ENCODE measurements at regions not wholly inside any gene's neighbourhood (a gene's known extent, or its start where the extent isn't known, plus 50 kb on each side); places are given as distances from the start of the nearest gene placed in this dataset.

GRCh38 chr4:14362385-14362784 is 639.9 kb upstream of the CPEB2 start:
- Mint-ChIP-seq H3K9me3 (ENCODE audit: unreplicated experiment) (no peaks in the 10 kb centered on the region), H3K4me1 (ENCODE audit: low read depth, unreplicated experiment) (no peaks in the 10 kb centered on the region), H3K36me3 (ENCODE audit: unreplicated experiment) (peaks cover 4% of the 10 kb centered on the region), H3K4me3 (ENCODE audit: unreplicated experiment) (no peak overlapping the region), H3K27ac (ENCODE audit: unreplicated experiment) (no peak overlapping the region), H3K27me3 (ENCODE audit: unreplicated experiment) (no peaks in the 10 kb centered on the region)
- no peak for DNase-seq
- TF ChIP-seq, protein P1, sequence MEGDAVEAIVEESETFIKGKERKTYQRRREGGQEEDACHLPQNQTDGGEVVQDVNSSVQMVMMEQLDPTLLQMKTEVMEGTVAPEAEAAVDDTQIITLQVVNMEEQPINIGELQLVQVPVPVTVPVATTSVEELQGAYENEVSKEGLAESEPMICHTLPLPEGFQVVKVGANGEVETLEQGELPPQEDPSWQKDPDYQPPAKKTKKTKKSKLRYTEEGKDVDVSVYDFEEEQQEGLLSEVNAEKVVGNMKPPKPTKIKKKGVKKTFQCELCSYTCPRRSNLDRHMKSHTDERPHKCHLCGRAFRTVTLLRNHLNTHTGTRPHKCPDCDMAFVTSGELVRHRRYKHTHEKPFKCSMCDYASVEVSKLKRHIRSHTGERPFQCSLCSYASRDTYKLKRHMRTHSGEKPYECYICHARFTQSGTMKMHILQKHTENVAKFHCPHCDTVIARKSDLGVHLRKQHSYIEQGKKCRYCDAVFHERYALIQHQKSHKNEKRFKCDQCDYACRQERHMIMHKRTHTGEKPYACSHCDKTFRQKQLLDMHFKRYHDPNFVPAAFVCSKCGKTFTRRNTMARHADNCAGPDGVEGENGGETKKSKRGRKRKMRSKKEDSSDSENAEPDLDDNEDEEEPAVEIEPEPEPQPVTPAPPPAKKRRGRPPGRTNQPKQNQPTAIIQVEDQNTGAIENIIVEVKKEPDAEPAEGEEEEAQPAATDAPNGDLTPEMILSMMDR (IDR thresholded peaks at IDR 0.05; ENCODE audit: partially characterized antibody, unreplicated experiment) = no peak

GRCh38 chr4:14364953-14365536 is 637.2 kb upstream of the CPEB2 start:
- Mint-ChIP-seq H3K9me3 (ENCODE audit: unreplicated experiment) (no peaks in the 10 kb centered on the region), H3K27me3 (ENCODE audit: unreplicated experiment) (no peaks in the 10 kb centered on the region), H3K27ac (ENCODE audit: unreplicated experiment) (no peak overlapping the region), H3K4me3 (ENCODE audit: unreplicated experiment) (no peak overlapping the region), H3K36me3 (ENCODE audit: unreplicated experiment) (no peaks in the 10 kb centered on the region), H3K4me1 (ENCODE audit: low read depth, unreplicated experiment) (no peaks in the 10 kb centered on the region)
- no peak for DNase-seq
- TF ChIP-seq, protein P1 (IDR thresholded peaks at IDR 0.05; ENCODE audit: partially characterized antibody, unreplicated experiment) = no peak

GRCh38 chr4:14368391-14368790 is 633.9 kb upstream of the CPEB2 start:
- TF ChIP-seq, protein P1 (IDR thresholded peaks at IDR 0.05; ENCODE audit: partially characterized antibody, unreplicated experiment) = no peak
- H3K27me3 Mint-ChIP-seq (ENCODE audit: unreplicated experiment) = no peaks in the 10 kb centered on the region
- H3K4me1 Mint-ChIP-seq (ENCODE audit: low read depth, unreplicated experiment) = no peaks in the 10 kb centered on the region
- no peaks in the 10 kb centered on the region for H3K9me3 Mint-ChIP-seq (ENCODE audit: unreplicated experiment)
- no peak overlapping the region for H3K27ac Mint-ChIP-seq (ENCODE audit: unreplicated experiment)
- H3K36me3 Mint-ChIP-seq (ENCODE audit: unreplicated experiment) = no peaks in the 10 kb centered on the region
- no peak for DNase-seq
- no peak overlapping the region for H3K4me3 Mint-ChIP-seq (ENCODE audit: unreplicated experiment)

GRCh38 chr4:14371131-14371530 is 631.1 kb upstream of the CPEB2 start:
- TF ChIP-seq, protein P1 (IDR thresholded peaks at IDR 0.05; ENCODE audit: partially characterized antibody, unreplicated experiment) = no peak
- no peaks in the 10 kb centered on the region for H3K9me3 Mint-ChIP-seq (ENCODE audit: unreplicated experiment)
- no peak overlapping the region for H3K27ac Mint-ChIP-seq (ENCODE audit: unreplicated experiment)
- no peak for DNase-seq
- no peaks in the 10 kb centered on the region for H3K27me3 Mint-ChIP-seq (ENCODE audit: unreplicated experiment)
- no peaks in the 10 kb centered on the region for H3K4me1 Mint-ChIP-seq (ENCODE audit: low read depth, unreplicated experiment)
- no peak overlapping the region for H3K4me3 Mint-ChIP-seq (ENCODE audit: unreplicated experiment)
- H3K36me3 Mint-ChIP-seq (ENCODE audit: unreplicated experiment) = no peaks in the 10 kb centered on the region

DNA sequence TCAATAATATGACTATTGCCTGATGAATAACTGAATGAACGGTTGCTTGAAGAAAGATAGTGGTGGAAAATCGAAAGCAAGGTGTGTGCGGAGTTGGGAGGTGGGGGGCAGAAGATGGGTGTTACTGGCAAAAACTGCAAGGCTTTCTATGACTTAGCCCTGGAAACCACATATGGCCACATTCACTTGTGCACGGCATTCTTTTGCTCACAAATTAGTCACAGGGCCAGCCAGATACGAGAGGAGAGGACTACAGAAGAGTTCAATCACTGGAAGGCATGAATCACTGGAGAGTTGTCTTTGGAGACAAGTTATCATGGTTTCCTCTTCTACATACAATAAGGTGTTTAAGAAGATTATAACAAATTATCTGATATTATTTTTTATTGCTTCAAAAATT is 626.5 kb upstream of the CPEB2 start:
- Mint-ChIP-seq H3K4me1 (ENCODE audit: low read depth, unreplicated experiment) (no peaks in the 10 kb centered on the region), H3K27ac (ENCODE audit: unreplicated experiment) (no peak overlapping the region), H3K9me3 (ENCODE audit: unreplicated experiment) (no peaks in the 10 kb centered on the region), H3K4me3 (ENCODE audit: unreplicated experiment) (no peak overlapping the region), H3K27me3 (ENCODE audit: unreplicated experiment) (no peaks in the 10 kb centered on the region), H3K36me3 (ENCODE audit: unreplicated experiment) (no peaks in the 10 kb centered on the region)
- DNase-seq = no peak
- TF ChIP-seq, protein P1 (IDR thresholded peaks at IDR 0.05; ENCODE audit: partially characterized antibody, unreplicated experiment) = no peak

All from glutamatergic neuron (in vitro differentiated cells).